HepG2 (cell line): ENCODE measurements at regions not wholly inside any gene's neighbourhood (a gene's known extent, or its start where the extent isn't known, plus 50 kb on each side); places are given as distances from the start of the nearest gene placed in this dataset.

Source experiments
- ATAC-seq: fragments of 200-7000 bp; cut with Tn5 transposase; 3 replicates; pipeline ENCODE4 v1.9.1; 2020; ENCODE audit warnings: mild to moderate bottlenecking, moderate library complexity
- BruUV-seq: library from RNA; stranded (reverse); fragments of 400-500 nt; replicated peaks from 2 replicates; lab custom pipeline; 2021; lab: Mats Ljungman, UMichigan
- CTCF ChIA-PET: fragments of 300-600 bp; formaldehyde crosslinking; extraction: SDS; loops from one replicate; lab custom pipeline; 2021; ENCODE audit warnings: low total read pairs, inconsistent platforms, low intra/inter-chr PET ratio; lab: Yijun Ruan, JAX
- POLR2A ChIA-PET: fragments of 350-600 bp; sonication (Branson Sonifier 250); formaldehyde crosslinking; loops from one replicate; lab custom pipeline; 2020; ENCODE audit warnings: antibody characterized with exemption, inconsistent platforms; lab: Yijun Ruan, JAX
- DNase-seq: peaks from one replicate; pipeline ENCODE4 v3.0.0-alpha.2; 2015; ENCODE audit warnings: low spot score
- FAIRE-seq: peaks from 3 replicates; lab custom pipeline; 2011; peaks lifted over from hg19 to GRCh38; lab: Jason Lieb, UNC
- H2AFZ ChIP-seq: one replicate; pipeline ENCODE4 v1.6.1; 2011; ENCODE audit warnings: low read length, inconsistent platforms
- H3K27ac ChIP-seq: fragments of 300-600 bp; 3 replicates; pipeline ENCODE4 v1.8.0; 2011; ENCODE audit warnings: mixed run types, mild to moderate bottlenecking, mixed read lengths, low read length, inconsistent platforms; ENCODE audit not compliant: insufficient read depth; ENCODE audit errors: extremely low read length
- H3K27me3 ChIP-seq, 2 experiments: fragments of 200-600 bp in 1 of 2; 2 replicates in 1 of 2; 3 replicates in 1 of 2; pipeline versions ENCODE4 v1.6.0 to v1.8.0; 2011; ENCODE audit warnings: low read length in 2 of 2, mild to moderate bottlenecking in 2 of 2, moderate library complexity in 2 of 2, inconsistent platforms in 1 of 2; ENCODE audit not compliant: insufficient read depth in 2 of 2, control insufficient read depth in 1 of 2
- H3K36me3 ChIP-seq, 2 experiments: fragments of 200-600 bp in 1 of 2; replicated peaks in 1 of 2; 2 replicates in 1 of 2; 3 replicates in 1 of 2; pipeline versions ENCODE4 v1.5.1 to v1.8.0; 2011; ENCODE audit warnings: low read length in 2 of 2, inconsistent platforms in 1 of 2; ENCODE audit not compliant: insufficient read depth in 2 of 2, control insufficient read depth in 1 of 2
- H3K4me1 ChIP-seq: 2 replicates; pipeline ENCODE4 v1.5.1; 2012; ENCODE audit warnings: low read length, inconsistent platforms; ENCODE audit not compliant: insufficient read depth
- H3K4me2 ChIP-seq: 2 replicates; pipeline ENCODE4 v1.6.0; 2011; ENCODE audit warnings: low read depth, low read length, inconsistent platforms
- H3K4me3 ChIP-seq, 3 experiments: fragments of 200-600 bp in 1 of 3; sonication (generic), shearing (Covaris generic) in 1 of 3; replicated peaks in 1 of 3; 2 replicates each; pipeline ENCODE4 v1.5.1; 2011 to 2016; ENCODE audit warnings: low read length in 3 of 3, inconsistent platforms in 2 of 3, low read depth in 2 of 3, mild to moderate bottlenecking in 2 of 3, control low read depth in 1 of 3, mixed read lengths in 1 of 3; ENCODE audit not compliant: insufficient read depth in 1 of 3
- H3K79me2 ChIP-seq: one replicate; pipeline ENCODE4 v1.6.1; 2011; ENCODE audit warnings: low read length, inconsistent platforms; ENCODE audit not compliant: insufficient read depth
- H3K9ac ChIP-seq: 2 replicates; pipeline ENCODE4 v1.6.0; 2011; ENCODE audit warnings: mild to moderate bottlenecking, low read depth, low read length, inconsistent platforms; ENCODE audit not compliant: insufficient read depth
- H3K9me3 ChIP-seq: 2 replicates; pipeline ENCODE4 v1.5.1; 2012; ENCODE audit warnings: mild to moderate bottlenecking, low read length
- H4K20me1 ChIP-seq: 2 replicates; pipeline ENCODE4 v1.6.0; 2011; ENCODE audit warnings: inconsistent platforms, mild to moderate bottlenecking, low read length, moderate library complexity; ENCODE audit not compliant: insufficient read depth
- DNMT3B ChIP-seq: conservative IDR thresholded peaks from 2 replicates; pipeline ENCODE4 v1.6.1; 2016; ENCODE audit warnings: missing biosample characterization, control low read depth
- HES4 ChIP-seq: sonication (generic); formaldehyde crosslinking; IDR thresholded peaks from 2 replicates; pipeline ENCODE4 v1.9.0; 2021; ENCODE audit warnings: mild to moderate bottlenecking, missing genetic modification reagents, borderline replicate concordance
- HOXA7 ChIP-seq: sonication (generic); formaldehyde crosslinking; IDR thresholded peaks from 2 replicates; pipeline ENCODE4 v1.8.1; 2022; ENCODE audit warnings: mild to moderate bottlenecking, missing genetic modification reagents, moderate library complexity
- NAIF1 ChIP-seq: sonication (generic); formaldehyde crosslinking; IDR thresholded peaks from 2 replicates; pipeline ENCODE4 v1.5.0; 2020; ENCODE audit warnings: mild to moderate bottlenecking, missing genetic modification reagents, borderline replicate concordance
- NR2F2 ChIP-seq: IDR thresholded peaks from 2 replicates; pipeline ENCODE4 v1.6.1; 2012; ENCODE audit warnings: low read depth, inconsistent platforms, borderline replicate concordance
- PHF21A ChIP-seq: sonication (generic); formaldehyde crosslinking; IDR thresholded peaks from 2 replicates; pipeline ENCODE4 v1.5.0; 2020; ENCODE audit warnings: mild to moderate bottlenecking, missing genetic modification reagents
- SRSF1 ChIP-seq: fragments of 200-400 bp; formaldehyde crosslinking; optimal IDR thresholded peaks from 2 replicates; pipeline ENCODE3; 2017; ENCODE audit warnings: mild to moderate bottlenecking, low read depth, low read length, moderate library complexity
- YEATS2 ChIP-seq: sonication (generic); formaldehyde crosslinking; IDR thresholded peaks from 2 replicates; pipeline ENCODE4 v1.4.0; 2020; ENCODE audit warnings: missing genetic modification reagents, borderline replicate concordance
- ZFP37 ChIP-seq: sonication (generic); formaldehyde crosslinking; IDR thresholded peaks from 2 replicates; pipeline ENCODE4 v1.4.0; 2020; ENCODE audit warnings: missing genetic modification reagents, borderline replicate concordance
- ZFX ChIP-seq: sonication (generic); formaldehyde crosslinking; IDR thresholded peaks from 2 replicates; pipeline ENCODE4 v1.4.0; 2020; ENCODE audit warnings: mild to moderate bottlenecking, low read depth, missing genetic modification reagents, moderate library complexity
- ZKSCAN5 ChIP-seq: sonication (generic); formaldehyde crosslinking; IDR thresholded peaks from 2 replicates; pipeline ENCODE4 v1.5.1; 2020; ENCODE audit warnings: mild to moderate bottlenecking, missing genetic modification reagents
- ZKSCAN8 ChIP-seq: IDR thresholded peaks from 2 replicates; pipeline ENCODE4 v1.6.1; 2016; ENCODE audit warnings: borderline replicate concordance, missing genetic modification reagents, missing compliant biosample characterization
- ZNF747 ChIP-seq: sonication (generic); formaldehyde crosslinking; IDR thresholded peaks from 2 replicates; pipeline ENCODE4 v1.8.1; 2023; ENCODE audit warnings: missing genetic modification reagents, mild to moderate bottlenecking, borderline replicate concordance
- WGBS: methylation state at CpG from one replicate; pipeline ENCODE4 v1.1.6; 2017; ENCODE audit warnings: low lambda C conversion rate; 5-methylcytosine and 5-hydroxymethylcytosine counted together
- in situ Hi-C: cut with HindIII; loops from 2 replicates; pipeline ENCODE4 v1.10.0; 2017; ENCODE audit warnings: low pct_unique_long_range_greater_than_20kb; ENCODE audit not compliant: extremely low pct_ligation_motif_present
- intact Hi-C: fragments of 100-400 bp; cut with micrococcal nuclease; formaldehyde crosslinking; loops from one replicate; pipeline ENCODE4 v1.10.0; 2022; ENCODE audit not compliant: unreplicated experiment
- TF ChIP-seq, protein P1 (sequence below): sonication (generic); formaldehyde crosslinking; IDR thresholded peaks from 2 replicates; pipeline ENCODE4 v1.5.0; 2020; ENCODE audit warnings: mild to moderate bottlenecking, missing genetic modification reagents
- TF ChIP-seq, protein P2 (sequence below): sonication (generic); formaldehyde crosslinking; IDR thresholded peaks from 2 replicates; pipeline ENCODE4 v1.8.0; 2022; ENCODE audit warnings: missing genetic modification reagents, mild to moderate bottlenecking, borderline replicate concordance
- TF ChIP-seq, protein P3 (sequence below): sonication (generic); formaldehyde crosslinking; IDR thresholded peaks from 2 replicates; pipeline ENCODE4 v1.5.0; 2020; ENCODE audit warnings: mild to moderate bottlenecking, missing genetic modification reagents, borderline replicate concordance
- TF ChIP-seq, protein P4 (sequence below): sonication (generic); formaldehyde crosslinking; IDR thresholded peaks from 2 replicates; pipeline ENCODE4 v1.4.0; 2020; ENCODE audit warnings: missing genetic modification reagents

DNA sequence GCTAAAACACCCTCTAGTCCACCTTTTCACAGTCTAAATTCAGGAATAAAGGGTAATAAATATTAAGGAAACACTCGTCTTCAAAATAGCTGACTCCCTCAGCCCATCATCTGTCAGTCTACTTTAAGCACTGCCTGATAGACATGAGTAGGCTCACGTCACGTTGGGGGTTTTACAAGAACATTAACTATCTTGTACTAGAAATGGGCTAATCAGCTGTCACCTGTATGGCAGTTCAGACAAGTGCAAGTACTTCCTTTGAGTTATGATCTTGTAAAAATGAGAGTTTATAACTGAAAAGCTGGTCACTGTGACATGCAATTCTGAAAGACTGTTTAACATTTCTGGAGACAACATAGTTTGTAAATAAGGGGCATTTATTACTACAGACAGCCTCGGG, 936.7 kb upstream of the CTNND2 start (continued):
- TF ChIP-seq, protein P1, sequence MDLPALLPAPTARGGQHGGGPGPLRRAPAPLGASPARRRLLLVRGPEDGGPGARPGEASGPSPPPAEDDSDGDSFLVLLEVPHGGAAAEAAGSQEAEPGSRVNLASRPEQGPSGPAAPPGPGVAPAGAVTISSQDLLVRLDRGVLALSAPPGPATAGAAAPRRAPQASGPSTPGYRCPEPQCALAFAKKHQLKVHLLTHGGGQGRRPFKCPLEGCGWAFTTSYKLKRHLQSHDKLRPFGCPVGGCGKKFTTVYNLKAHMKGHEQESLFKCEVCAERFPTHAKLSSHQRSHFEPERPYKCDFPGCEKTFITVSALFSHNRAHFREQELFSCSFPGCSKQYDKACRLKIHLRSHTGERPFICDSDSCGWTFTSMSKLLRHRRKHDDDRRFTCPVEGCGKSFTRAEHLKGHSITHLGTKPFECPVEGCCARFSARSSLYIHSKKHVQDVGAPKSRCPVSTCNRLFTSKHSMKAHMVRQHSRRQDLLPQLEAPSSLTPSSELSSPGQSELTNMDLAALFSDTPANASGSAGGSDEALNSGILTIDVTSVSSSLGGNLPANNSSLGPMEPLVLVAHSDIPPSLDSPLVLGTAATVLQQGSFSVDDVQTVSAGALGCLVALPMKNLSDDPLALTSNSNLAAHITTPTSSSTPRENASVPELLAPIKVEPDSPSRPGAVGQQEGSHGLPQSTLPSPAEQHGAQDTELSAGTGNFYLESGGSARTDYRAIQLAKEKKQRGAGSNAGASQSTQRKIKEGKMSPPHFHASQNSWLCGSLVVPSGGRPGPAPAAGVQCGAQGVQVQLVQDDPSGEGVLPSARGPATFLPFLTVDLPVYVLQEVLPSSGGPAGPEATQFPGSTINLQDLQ (CRISPR knock-in tag): no peak
- no peak for TF ChIP-seq DNMT3B (CRISPR knock-in tag)
- TF ChIP-seq ZNF747 (CRISPR knock-in tag): no peak
- TF ChIP-seq ZFX: no peak
- no peak for TF ChIP-seq ZFP37 (CRISPR knock-in tag)
- TF ChIP-seq SRSF1: no peak
- no peak for TF ChIP-seq ZKSCAN8 (CRISPR knock-in tag)
- TF ChIP-seq HES4 (CRISPR knock-in tag): no peak

DNA sequence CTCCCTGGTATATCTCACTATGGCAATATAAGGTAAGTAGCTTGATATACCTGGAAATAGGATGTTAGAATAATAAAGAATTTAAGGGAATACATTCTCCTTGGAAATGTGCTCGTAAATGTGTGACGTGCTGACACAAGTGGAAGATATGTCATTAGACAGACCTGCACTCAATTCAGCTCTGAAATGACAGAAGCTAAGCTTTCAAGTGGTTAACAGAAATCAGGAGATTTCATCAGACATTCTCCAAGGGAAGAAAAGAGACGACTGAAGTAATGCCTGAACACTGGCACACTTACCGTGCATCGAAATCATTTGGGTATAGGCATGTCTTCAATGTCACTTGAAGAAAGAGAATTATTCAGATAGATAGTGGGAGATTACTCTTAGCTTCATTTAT, 933.3 kb upstream of the CTNND2 start:
- no peaks in the 10 kb centered on the region for H4K20me1 ChIP-seq
- H3K4me3 ChIP-seq: no peak overlapping the region
- no peaks in the 10 kb centered on the region for H3K79me2 ChIP-seq
- no peak overlapping the region for H2AFZ ChIP-seq
- H3K9me3 ChIP-seq: peaks cover 72% of the 10 kb centered on the region
- no peaks in the 10 kb centered on the region for H3K4me1 ChIP-seq
- no peak overlapping the region for H3K9ac ChIP-seq
- in situ Hi-C loops: no loop called here
- no peaks in the 10 kb centered on the region for H3K36me3 ChIP-seq
- H3K27ac ChIP-seq: no peak overlapping the region
- ChIA-PET CTCF (no interaction called here), POLR2A (no interaction called here)
- no peaks in the 10 kb centered on the region for H3K27me3 ChIP-seq
- ATAC-seq: no peak
- no peak for DNase-seq
- no TSS peak for BruUV-seq
- WGBS: 2% methylated on average over 4 of the region's 5 CpGs
- FAIRE-seq: no peak
- no peak overlapping the region for H3K4me2 ChIP-seq
- intact Hi-C loops: no loop called here
- TF ChIP-seq NAIF1: no peak
- TF ChIP-seq, protein P2, sequence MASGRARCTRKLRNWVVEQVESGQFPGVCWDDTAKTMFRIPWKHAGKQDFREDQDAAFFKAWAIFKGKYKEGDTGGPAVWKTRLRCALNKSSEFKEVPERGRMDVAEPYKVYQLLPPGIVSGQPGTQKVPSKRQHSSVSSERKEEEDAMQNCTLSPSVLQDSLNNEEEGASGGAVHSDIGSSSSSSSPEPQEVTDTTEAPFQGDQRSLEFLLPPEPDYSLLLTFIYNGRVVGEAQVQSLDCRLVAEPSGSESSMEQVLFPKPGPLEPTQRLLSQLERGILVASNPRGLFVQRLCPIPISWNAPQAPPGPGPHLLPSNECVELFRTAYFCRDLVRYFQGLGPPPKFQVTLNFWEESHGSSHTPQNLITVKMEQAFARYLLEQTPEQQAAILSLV (CRISPR knock-in tag): no peak
- no peak for TF ChIP-seq PHF21A (CRISPR knock-in tag)
- no peak for TF ChIP-seq ZKSCAN5 (CRISPR knock-in tag)
- no peak for TF ChIP-seq NR2F2
- TF ChIP-seq, protein P3, sequence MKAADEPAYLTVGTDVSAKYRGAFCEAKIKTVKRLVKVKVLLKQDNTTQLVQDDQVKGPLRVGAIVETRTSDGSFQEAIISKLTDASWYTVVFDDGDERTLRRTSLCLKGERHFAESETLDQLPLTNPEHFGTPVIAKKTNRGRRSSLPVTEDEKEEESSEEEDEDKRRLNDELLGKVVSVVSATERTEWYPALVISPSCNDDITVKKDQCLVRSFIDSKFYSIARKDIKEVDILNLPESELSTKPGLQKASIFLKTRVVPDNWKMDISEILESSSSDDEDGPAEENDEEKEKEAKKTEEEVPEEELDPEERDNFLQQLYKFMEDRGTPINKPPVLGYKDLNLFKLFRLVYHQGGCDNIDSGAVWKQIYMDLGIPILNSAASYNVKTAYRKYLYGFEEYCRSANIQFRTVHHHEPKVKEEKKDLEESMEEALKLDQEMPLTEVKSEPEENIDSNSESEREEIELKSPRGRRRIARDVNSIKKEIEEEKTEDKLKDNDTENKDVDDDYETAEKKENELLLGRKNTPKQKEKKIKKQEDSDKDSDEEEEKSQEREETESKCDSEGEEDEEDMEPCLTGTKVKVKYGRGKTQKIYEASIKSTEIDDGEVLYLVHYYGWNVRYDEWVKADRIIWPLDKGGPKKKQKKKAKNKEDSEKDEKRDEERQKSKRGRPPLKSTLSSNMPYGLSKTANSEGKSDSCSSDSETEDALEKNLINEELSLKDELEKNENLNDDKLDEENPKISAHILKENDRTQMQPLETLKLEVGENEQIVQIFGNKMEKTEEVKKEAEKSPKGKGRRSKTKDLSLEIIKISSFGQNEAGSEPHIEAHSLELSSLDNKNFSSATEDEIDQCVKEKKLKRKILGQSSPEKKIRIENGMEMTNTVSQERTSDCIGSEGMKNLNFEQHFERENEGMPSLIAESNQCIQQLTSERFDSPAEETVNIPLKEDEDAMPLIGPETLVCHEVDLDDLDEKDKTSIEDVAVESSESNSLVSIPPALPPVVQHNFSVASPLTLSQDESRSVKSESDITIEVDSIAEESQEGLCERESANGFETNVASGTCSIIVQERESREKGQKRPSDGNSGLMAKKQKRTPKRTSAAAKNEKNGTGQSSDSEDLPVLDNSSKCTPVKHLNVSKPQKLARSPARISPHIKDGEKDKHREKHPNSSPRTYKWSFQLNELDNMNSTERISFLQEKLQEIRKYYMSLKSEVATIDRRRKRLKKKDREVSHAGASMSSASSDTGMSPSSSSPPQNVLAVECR (CRISPR knock-in tag): no peak
- TF ChIP-seq, protein P4, sequence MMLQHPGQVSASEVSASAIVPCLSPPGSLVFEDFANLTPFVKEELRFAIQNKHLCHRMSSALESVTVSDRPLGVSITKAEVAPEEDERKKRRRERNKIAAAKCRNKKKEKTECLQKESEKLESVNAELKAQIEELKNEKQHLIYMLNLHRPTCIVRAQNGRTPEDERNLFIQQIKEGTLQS (CRISPR knock-in tag): no peak
- TF ChIP-seq YEATS2 (CRISPR knock-in tag): no peak
- TF ChIP-seq HOXA7: no peak
